GM12878 (cell line): ENCODE measurements at regions not wholly inside any gene's neighbourhood (a gene's known extent, or its start where the extent isn't known, plus 50 kb on each side); places are given as distances from the start of the nearest gene placed in this dataset.

Source experiments
- ATAC-seq: fragments of 200-7000 bp; cut with Tn5 transposase; 3 replicates; pipeline ENCODE4 v1.9.1; 2020; ENCODE audit warnings: mild to moderate bottlenecking, moderate library complexity
- BruUV-seq: library from RNA; stranded (reverse); fragments of 400-500 nt; replicated peaks from 2 replicates; lab custom pipeline; 2021; lab: Mats Ljungman, UMichigan
- CTCF ChIA-PET: fragments of 300-600 bp; sonication (Branson Sonifier 250); formaldehyde crosslinking; extraction: SDS; loops from one replicate; lab custom pipeline; 2021; ENCODE audit warnings: inconsistent platforms; lab: Yijun Ruan, JAX
- POLR2A ChIA-PET: fragments of 350-600 bp; formaldehyde crosslinking; extraction: SDS; loops from one replicate; lab custom pipeline; 2021; ENCODE audit warnings: inconsistent platforms; lab: Charles Lee
- RAD21 ChIA-PET: fragments of 300-600 bp; sonication (Branson Sonifier 250); formaldehyde crosslinking; loops from one replicate; lab custom pipeline; 2023; ENCODE audit warnings: antibody characterized with exemption; ENCODE audit not compliant: unreplicated experiment; lab: Charles Lee
- SMC1A ChIA-PET: fragments of 300-600 bp; sonication (Branson Sonifier 250); formaldehyde crosslinking; loops from one replicate; lab custom pipeline; 2023; ENCODE audit not compliant: unreplicated experiment, uncharacterized antibody; lab: Charles Lee
- DNase-seq: peaks from one replicate; pipeline ENCODE4 v3.0.0-alpha.2; 2011; ENCODE audit warnings: low read depth, low spot score
- FAIRE-seq: peaks from 3 replicates; lab custom pipeline; 2011; peaks lifted over from hg19 to GRCh38; lab: Jason Lieb, UNC
- H2AFZ ChIP-seq: 2 replicates; pipeline ENCODE4 v1.6.0; 2011; ENCODE audit warnings: low read depth, low read length, control low read depth; ENCODE audit not compliant: control insufficient read depth
- H3K27ac ChIP-seq: 2 replicates; pipeline ENCODE4 v1.5.1; 2011; ENCODE audit warnings: control low read depth; ENCODE audit not compliant: control insufficient read depth, insufficient read depth
- H3K27me3 ChIP-seq, 2 experiments: replicated peaks in 1 of 2; 2 replicates each; pipeline versions ENCODE4 v1.6.0 to v1.6.1; 2011; ENCODE audit warnings: low read length in 1 of 2; ENCODE audit not compliant: control insufficient read depth in 2 of 2, insufficient read depth in 2 of 2
- H3K36me3 ChIP-seq, 2 experiments: 2 replicates each; pipeline ENCODE4 v1.5.1; 2011; ENCODE audit warnings: low read length in 1 of 2; ENCODE audit not compliant: control insufficient read depth in 2 of 2, insufficient read depth in 2 of 2
- H3K4me1 ChIP-seq: 2 replicates; pipeline ENCODE4 v1.6.1; 2011; ENCODE audit warnings: mild to moderate bottlenecking, low read length, moderate library complexity, mixed read lengths; ENCODE audit not compliant: control insufficient read depth, insufficient read depth
- H3K4me2 ChIP-seq: 2 replicates; pipeline ENCODE4 v1.6.0; 2011; ENCODE audit warnings: control low read depth; ENCODE audit not compliant: control insufficient read depth, insufficient read depth
- H3K4me3 ChIP-seq: fragments of 200-600 bp; sonication (generic); 2 replicates; pipeline ENCODE4 v1.5.1; 2016
- H3K79me2 ChIP-seq: 2 replicates; pipeline ENCODE4 v1.6.0; 2011; ENCODE audit warnings: low read length; ENCODE audit not compliant: control insufficient read depth, insufficient read depth
- H3K9ac ChIP-seq: 2 replicates; pipeline ENCODE4 v1.8.0; 2011; ENCODE audit warnings: low read length, control low read depth, mixed read lengths; ENCODE audit not compliant: control insufficient read depth, insufficient read depth
- H3K9me3 ChIP-seq: replicated peaks from 3 replicates; pipeline ENCODE4 v1.5.1; 2011; ENCODE audit warnings: mild to moderate bottlenecking, low read length; ENCODE audit not compliant: control insufficient read depth, insufficient read depth
- H4K20me1 ChIP-seq: 2 replicates; pipeline ENCODE4 v1.6.0; 2011; ENCODE audit not compliant: control insufficient read depth, insufficient read depth
- CBFB ChIP-seq: IDR thresholded peaks from 2 replicates; pipeline ENCODE4 v1.6.1; 2016; ENCODE audit warnings: antibody characterized with exemption, low read depth
- CHD4 ChIP-seq: fragments of 200-600 bp; sonication (generic); IDR thresholded peaks from 2 replicates; pipeline ENCODE4 v1.6.1; 2016; ENCODE audit warnings: mild to moderate bottlenecking
- EP300 ChIP-seq, 2 experiments: fragments of 150-350 bp in 1 of 2; IDR thresholded peaks; 2 replicates each; pipeline ENCODE4 v1.6.1; 2011 to 2012; ENCODE audit warnings: low read depth in 2 of 2, low read length in 2 of 2, borderline replicate concordance in 1 of 2, improper control_type of control experiment in 1 of 2, inconsistent platforms in 1 of 2; ENCODE audit not compliant: control insufficient read depth in 1 of 2
- FOXK2 ChIP-seq: fragments of 450-650 bp; IDR thresholded peaks from 2 replicates; pipeline ENCODE4 v1.6.1; 2017; ENCODE audit warnings: mild to moderate bottlenecking, moderate library complexity
- HDGF ChIP-seq: fragments of 450-650 bp; IDR thresholded peaks from 2 replicates; pipeline ENCODE4 v1.6.1; 2016; ENCODE audit warnings: antibody characterized with exemption
- MLLT1 ChIP-seq: fragments of 450-650 bp; IDR thresholded peaks from 2 replicates; pipeline ENCODE4 v1.6.1; 2016; ENCODE audit warnings: mild to moderate bottlenecking
- NR2C1 ChIP-seq: fragments of 450-650 bp; IDR thresholded peaks from 2 replicates; pipeline ENCODE4 v1.6.1; 2017; ENCODE audit warnings: antibody characterized with exemption, mild to moderate bottlenecking, moderate library complexity
- POLR2A ChIP-seq: IDR thresholded peaks from 2 replicates; pipeline ENCODE4 v1.6.1; 2011; ENCODE audit warnings: low read depth, mild to moderate bottlenecking, low read length
- RFX5 ChIP-seq: IDR thresholded peaks from 2 replicates; pipeline ENCODE4 v1.6.1; 2011; ENCODE audit warnings: low read depth, low read length, improper control_type of control experiment
- SREBF1 ChIP-seq: IDR thresholded peaks from 2 replicates; pipeline ENCODE4 v1.6.1; 2012; ENCODE audit warnings: mild to moderate bottlenecking, low read length
- TCF7 ChIP-seq: IDR thresholded peaks from 2 replicates; pipeline ENCODE4 v1.6.1; 2014; ENCODE audit warnings: antibody characterized with exemption, borderline replicate concordance
- YBX1 ChIP-seq: fragments of 450-650 bp; IDR thresholded peaks from 2 replicates; pipeline ENCODE4 v1.6.1; 2016; ENCODE audit warnings: antibody characterized with exemption
- ZNF24 ChIP-seq: fragments of 450-650 bp; IDR thresholded peaks from 2 replicates; pipeline ENCODE4 v1.6.1; 2017; ENCODE audit warnings: antibody characterized with exemption, mild to moderate bottlenecking
- ZNF622 ChIP-seq: fragments of 450-650 bp; IDR thresholded peaks from 2 replicates; pipeline ENCODE4 v1.6.1; 2017; ENCODE audit warnings: mild to moderate bottlenecking, inconsistent platforms
- WGBS: methylation state at CpG from one replicate; pipeline ENCODE4 v1.1.6; 2016; ENCODE audit warnings: low lambda C conversion rate; ENCODE audit not compliant: insufficient replicate concordance, insufficient coverage; ENCODE audit errors: missing lambda C conversion rate; 5-methylcytosine and 5-hydroxymethylcytosine counted together
- in situ Hi-C: fragments of 300-500 bp; cut with MboI; formaldehyde crosslinking; loops from 9 replicates; pipeline ENCODE4 v1.14.3; 2018; ENCODE audit warnings: mixed read lengths
- intact Hi-C: fragments of 100-400 bp; cut with micrococcal nuclease; formaldehyde crosslinking; loops from one replicate; pipeline ENCODE4 v1.14.2; 2022; ENCODE audit not compliant: unreplicated experiment

GRCh38 chr6:112899541-112899940, 552.4 kb downstream of the RFPL4B start (continued):
- TF ChIP-seq MLLT1 (no peak), ZNF24 (no peak), YBX1 (no peak), POLR2A (no peak), ZNF622 (no peak)

- H3K79me2 ChIP-seq: no peaks in the 10 kb centered on the region
- H4K20me1 ChIP-seq: no peaks in the 10 kb centered on the region
- 71% methylated on average over 2 of the region's 2 CpGs for WGBS
- no peak for DNase-seq
- H3K9me3 ChIP-seq: no peaks in the 10 kb centered on the region
- no peaks in the 10 kb centered on the region for H3K27me3 ChIP-seq
- POLR2A ChIA-PET: no interaction called here
- H3K36me3 ChIP-seq: no peaks in the 10 kb centered on the region
- no peak for ATAC-seq
- CTCF ChIA-PET: no interaction called here
- RAD21 ChIA-PET: no interaction called here
- no peak overlapping the region for H3K9ac ChIP-seq
- H3K4me3 ChIP-seq: no peak overlapping the region
- TF ChIP-seq TCF7: no peak
- TF ChIP-seq EP300 (IDR thresholded peaks at IDR 0.05; ENCODE audit: borderline replicate concordance in 1 of 2, control insufficient read depth in 1 of 2, low read depth in 2 of 2, low read length in 2 of 2): no peak
- no peak for TF ChIP-seq NR2C1
- no peak for TF ChIP-seq SREBF1
- no peak for TF ChIP-seq HDGF
- no peak for TF ChIP-seq FOXK2
- TF ChIP-seq CHD4: no peak
- TF ChIP-seq CBFB: no peak
- no peak for TF ChIP-seq RFX5
- TF ChIP-seq, all 136 proteins: peak for 0
- SMC1A ChIA-PET: no interaction called here
- no peak overlapping the region for H3K27ac ChIP-seq
- no peaks in the 10 kb centered on the region for H3K4me1 ChIP-seq
- in situ Hi-C loops: no loop called here
- no peak for FAIRE-seq
- no TSS peak for BruUV-seq
- H3K4me2 ChIP-seq: no peak overlapping the region
- intact Hi-C loops: no loop called here
- H2AFZ ChIP-seq: no peak overlapping the region
These were observed 556.2 kb downstream of the RFPL4B start for GRCh38 chr6:112903361-112903760.
